ENCODE measurements at regions not wholly inside any gene's neighbourhood (a gene's known extent, or its start where the extent isn't known, plus 50 kb on each side); places are given as distances from the start of the nearest gene placed in this dataset.

- no peak for DNase-seq (ENCODE audit: low spot score)
- no peak for TF ChIP-seq CTCF (IDR thresholded peaks at IDR 0.05)
- H3K27ac ChIP-seq, result no peak overlapping the region
- no peak overlapping the region for H3K4me3 ChIP-seq
These were observed 198.6 kb upstream of the BMPER start for GRCh38 chr7:33706771-33707200.

- H3K4me3 ChIP-seq, result no peak overlapping the region
- TF ChIP-seq CTCF (IDR thresholded peaks at IDR 0.05), result no peak
- DNase-seq (ENCODE audit: low spot score), result no peak
- no peak overlapping the region for H3K27ac ChIP-seq
These were observed 197.9 kb upstream of the BMPER start for GRCh38 chr7:33707427-33707826.

- no peak for TF ChIP-seq CTCF (IDR thresholded peaks at IDR 0.05)
- DNase-seq (ENCODE audit: low spot score), result no peak
- Histone ChIP-seq H3K27ac (no peak overlapping the region), H3K4me3 (no peak overlapping the region)
These were observed 194.7 kb upstream of the BMPER start for GRCh38 chr7:33710608-33711007.

- no peak for DNase-seq (ENCODE audit: low spot score)
- H3K4me3 ChIP-seq, result no peak overlapping the region
- TF ChIP-seq CTCF (IDR thresholded peaks at IDR 0.05), result no peak
- no peak overlapping the region for H3K27ac ChIP-seq
These were observed 193.9 kb upstream of the BMPER start for GRCh38 chr7:33711231-33712019.

- no peak overlapping the region for H3K27ac ChIP-seq
- no peak for TF ChIP-seq CTCF (IDR thresholded peaks at IDR 0.05)
- no peak overlapping the region for H3K4me3 ChIP-seq
- no peak for DNase-seq (ENCODE audit: low spot score)
These were observed 193.3 kb upstream of the BMPER start for GRCh38 chr7:33712020-33712414.

- DNase-seq (ENCODE audit: low spot score), result no peak
- H3K27ac ChIP-seq, result no peak overlapping the region
- TF ChIP-seq CTCF (IDR thresholded peaks at IDR 0.05), result no peak
- no peak overlapping the region for H3K4me3 ChIP-seq
These were observed 191.1 kb upstream of the BMPER start for GRCh38 chr7:33714208-33714607.
